Ovary (tissue), 3 donors: ENCODE measurements at regions not wholly inside any gene's neighbourhood (a gene's known extent, or its start where the extent isn't known, plus 50 kb on each side); places are given as distances from the start of the nearest gene placed in this dataset.

Experiments
- CTCF ChIP-seq, 3 donors: fragments of 450-650 bp in 2 of 3; fragments of 200-600 bp in 1 of 3; IDR thresholded peaks; one replicate each; pipeline versions ENCODE4 v1.5.1 to v1.8.0; 2016 to 2022; ENCODE audit warnings: antibody characterized with exemption in 3 of 3, mild to moderate bottlenecking in 1 of 3
- EP300 ChIP-seq: sonication (generic); formaldehyde crosslinking; IDR thresholded peaks from one replicate; pipeline ENCODE4 v1.6.1; 2017; ENCODE audit warnings: antibody characterized with exemption
- POLR2A ChIP-seq: fragments of 450-650 bp; IDR thresholded peaks from one replicate; pipeline ENCODE4 v1.6.1; 2017; ENCODE audit warnings: antibody characterized with exemption, mild to moderate bottlenecking, moderate library complexity
- donor health status: DM: no; HTN: no; CAD: no.

DNA sequence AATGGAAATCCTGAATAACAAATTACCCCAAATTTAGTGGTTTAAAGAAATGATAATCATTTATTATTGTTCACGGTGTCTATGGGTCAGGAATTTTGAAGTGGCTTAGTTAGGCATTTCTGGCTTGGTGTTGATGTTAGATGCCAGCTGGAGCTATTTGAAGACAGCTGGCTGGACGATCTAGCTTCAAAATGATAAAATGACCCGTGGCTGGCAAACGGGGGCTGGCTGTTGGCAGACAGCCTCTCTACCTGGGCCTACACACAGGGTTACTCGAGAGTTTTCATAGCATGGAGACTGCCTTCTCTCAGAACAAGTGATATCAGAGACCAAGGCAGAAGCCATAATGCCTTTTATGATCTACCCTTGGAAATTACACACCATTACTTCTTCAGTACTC lies 285.2 kb downstream of the METTL15 start:
- TF ChIP-seq POLR2A (no peak), CTCF (IDR thresholded peaks at IDR 0.05) (no peak), EP300 (no peak)
